ENCODE measurements at regions not wholly inside any gene's neighbourhood (a gene's known extent, or its start where the extent isn't known, plus 50 kb on each side); places are given as distances from the start of the nearest gene placed in this dataset.

DNA sequence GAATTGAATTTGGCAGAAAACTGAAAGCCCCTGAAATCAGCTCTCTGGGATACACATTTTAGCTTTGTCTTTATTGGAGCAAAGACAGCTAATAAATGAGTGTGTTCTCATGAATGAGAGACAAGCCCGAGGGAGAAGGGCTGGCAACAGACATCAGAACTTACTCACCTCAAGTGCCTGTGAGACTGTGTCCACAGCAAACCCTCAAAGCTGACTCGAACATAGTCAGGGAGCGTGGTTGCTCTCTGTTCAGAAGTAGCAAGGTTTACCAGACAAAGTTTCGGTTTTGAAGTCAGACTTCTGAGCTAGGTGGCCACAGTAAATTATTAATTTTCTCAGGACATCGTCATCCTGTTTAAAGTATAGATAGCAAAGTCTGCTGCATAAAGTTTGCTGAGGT is 207.9 kb downstream of the CMPK2 start:
- TF ChIP-seq, protein P1, sequence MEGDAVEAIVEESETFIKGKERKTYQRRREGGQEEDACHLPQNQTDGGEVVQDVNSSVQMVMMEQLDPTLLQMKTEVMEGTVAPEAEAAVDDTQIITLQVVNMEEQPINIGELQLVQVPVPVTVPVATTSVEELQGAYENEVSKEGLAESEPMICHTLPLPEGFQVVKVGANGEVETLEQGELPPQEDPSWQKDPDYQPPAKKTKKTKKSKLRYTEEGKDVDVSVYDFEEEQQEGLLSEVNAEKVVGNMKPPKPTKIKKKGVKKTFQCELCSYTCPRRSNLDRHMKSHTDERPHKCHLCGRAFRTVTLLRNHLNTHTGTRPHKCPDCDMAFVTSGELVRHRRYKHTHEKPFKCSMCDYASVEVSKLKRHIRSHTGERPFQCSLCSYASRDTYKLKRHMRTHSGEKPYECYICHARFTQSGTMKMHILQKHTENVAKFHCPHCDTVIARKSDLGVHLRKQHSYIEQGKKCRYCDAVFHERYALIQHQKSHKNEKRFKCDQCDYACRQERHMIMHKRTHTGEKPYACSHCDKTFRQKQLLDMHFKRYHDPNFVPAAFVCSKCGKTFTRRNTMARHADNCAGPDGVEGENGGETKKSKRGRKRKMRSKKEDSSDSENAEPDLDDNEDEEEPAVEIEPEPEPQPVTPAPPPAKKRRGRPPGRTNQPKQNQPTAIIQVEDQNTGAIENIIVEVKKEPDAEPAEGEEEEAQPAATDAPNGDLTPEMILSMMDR (IDR thresholded peaks at IDR 0.05; ENCODE audit: insufficient read depth, low read depth, low read length): no peak
- no peak for TF ChIP-seq EZH2 (IDR thresholded peaks at IDR 0.05; ENCODE audit: insufficient read depth, low read length)
